GM19043 (cell line): ENCODE measurements at regions not wholly inside any gene's neighbourhood (a gene's known extent, or its start where the extent isn't known, plus 50 kb on each side); places are given as distances from the start of the nearest gene placed in this dataset.
"Not testable (repeated sequence)": the region's sequence is repeated elsewhere in the genome, so short reads cannot be mapped to it uniquely, and the experiment has no call there.

ENCODE experiments used
- ATAC-seq: cut with Tn5 transposase; IDR thresholded peaks from one replicate; pipeline ENCODE4 v1.9.1; 2021; ENCODE audit warnings: low read depth; ENCODE audit not compliant: unreplicated experiment

- ATAC-seq, result no peak
Observed at GRCh38 chr12:115813256-115813655, 464.2 kb downstream of the MED13L start.

GRCh38 chr12:115811929-115812328 is 465.6 kb downstream of the MED13L start:
- no peak for ATAC-seq

- ATAC-seq, result no peak
Observed at GRCh38 chr12:115811045-115811444, 466.4 kb downstream of the MED13L start.

GRCh38 chr12:115810122-115810901 is 467.2 kb downstream of the MED13L start:
- no peak for ATAC-seq

- no peak for ATAC-seq
Observed at GRCh38 chr12:115806000-115806399, 471.5 kb downstream of the MED13L start.

GRCh38 chr12:115802767-115803166 is 474.7 kb downstream of the MED13L start:
- ATAC-seq, result no peak

- ATAC-seq, result no peak
Observed at GRCh38 chr12:115801871-115802270, 475.6 kb downstream of the MED13L start.

- no peak for ATAC-seq
Observed at GRCh38 chr12:115799610-115800009, 477.9 kb downstream of the MED13L start.

- no peak for ATAC-seq
Observed at GRCh38 chr12:115798309-115798917, 479.1 kb downstream of the MED13L start.

GRCh38 chr12:115794659-115795081 is 482.8 kb downstream of the MED13L start:
- no peak for ATAC-seq

- no peak for ATAC-seq
Observed at GRCh38 chr12:115791331-115791730, 486.2 kb downstream of the MED13L start.

- ATAC-seq, result no peak
Observed at GRCh38 chr12:115790526-115790925, 487.0 kb downstream of the MED13L start.

GRCh38 chr12:115786490-115786889 is 491.0 kb downstream of the MED13L start:
- ATAC-seq, result not testable (repeated sequence)

GRCh38 chr12:115785548-115785947 is 491.9 kb downstream of the MED13L start:
- ATAC-seq, result no peak

- no peak for ATAC-seq
Observed at GRCh38 chr12:115776399-115776798, 501.1 kb downstream of the MED13L start.

GRCh38 chr12:115774148-115774895 is 503.2 kb downstream of the MED13L start:
- ATAC-seq, result no peak

- no peak for ATAC-seq
Observed at GRCh38 chr12:115771601-115772000, 505.9 kb downstream of the MED13L start.

- no peak for ATAC-seq
Observed at GRCh38 chr12:115771065-115771464, 506.4 kb downstream of the MED13L start.

- no peak for ATAC-seq
Observed at GRCh38 chr12:115770643-115771042, 506.9 kb downstream of the MED13L start.

GRCh38 chr12:115767916-115768315 is 509.6 kb downstream of the MED13L start:
- ATAC-seq, result no peak

GRCh38 chr12:115763982-115764621 is 513.4 kb downstream of the MED13L start:
- no peak for ATAC-seq
